GM18868 (cell line): ENCODE measurements at regions not wholly inside any gene's neighbourhood (a gene's known extent, or its start where the extent isn't known, plus 50 kb on each side); places are given as distances from the start of the nearest gene placed in this dataset.

Experiments
- ATAC-seq: cut with Tn5 transposase; IDR thresholded peaks from one replicate; pipeline ENCODE4 v1.9.1; 2021; ENCODE audit warnings: mild to moderate bottlenecking, moderate library complexity; ENCODE audit not compliant: unreplicated experiment

- ATAC-seq: no peak
These were observed 442.2 kb upstream of the ARID1B start for GRCh38 chr6:156334966-156335365.

- no peak for ATAC-seq
These were observed 457.5 kb upstream of the ARID1B start for GRCh38 chr6:156319707-156320106.

- no peak for ATAC-seq
These were observed 460.5 kb upstream of the ARID1B start for GRCh38 chr6:156316583-156317125.

- ATAC-seq: no peak
These were observed 462.0 kb upstream of the ARID1B start for GRCh38 chr6:156315146-156315545.

- no peak for ATAC-seq
These were observed 464.1 kb upstream of the ARID1B start for GRCh38 chr6:156313037-156313436.

- ATAC-seq: no peak
These were observed 465.9 kb upstream of the ARID1B start for GRCh38 chr6:156311291-156311690.

GRCh38 chr6:156310701-156311100 is 466.5 kb upstream of the ARID1B start:
- ATAC-seq: no peak

GRCh38 chr6:156309017-156309416 is 468.2 kb upstream of the ARID1B start:
- no peak for ATAC-seq

GRCh38 chr6:156308604-156309003 is 468.6 kb upstream of the ARID1B start:
- ATAC-seq: no peak

GRCh38 chr6:156306531-156306930 is 470.6 kb upstream of the ARID1B start:
- no peak for ATAC-seq

- no peak for ATAC-seq
These were observed 494.1 kb upstream of the ARID1B start for GRCh38 chr6:156283091-156283490.

- ATAC-seq: no peak
These were observed 495.1 kb upstream of the ARID1B start for GRCh38 chr6:156282087-156282486.

- ATAC-seq: no peak
These were observed 495.9 kb upstream of the ARID1B start for GRCh38 chr6:156281266-156281665.

- no peak for ATAC-seq
These were observed 497.1 kb upstream of the ARID1B start for GRCh38 chr6:156280065-156280464.

- no peak for ATAC-seq
These were observed 497.8 kb upstream of the ARID1B start for GRCh38 chr6:156279261-156279969.

- no peak for ATAC-seq
These were observed 504.0 kb upstream of the ARID1B start for GRCh38 chr6:156273065-156273711.

- ATAC-seq: no peak
These were observed 507.3 kb upstream of the ARID1B start for GRCh38 chr6:156269751-156270369.

- no peak for ATAC-seq
These were observed 508.3 kb upstream of the ARID1B start for GRCh38 chr6:156268849-156269248.

- ATAC-seq: no peak
These were observed 515.2 kb upstream of the ARID1B start for GRCh38 chr6:156262014-156262413.

- ATAC-seq: no peak
These were observed 516.4 kb upstream of the ARID1B start for GRCh38 chr6:156260815-156261214.

GRCh38 chr6:156258981-156259380 is 518.2 kb upstream of the ARID1B start:
- ATAC-seq: no peak

GRCh38 chr6:156256161-156256560 is 521.0 kb upstream of the ARID1B start:
- ATAC-seq: no peak
